Mesothelial cell of epicardium (in vitro differentiated cells): ENCODE measurements at regions not wholly inside any gene's neighbourhood (a gene's known extent, or its start where the extent isn't known, plus 50 kb on each side); places are given as distances from the start of the nearest gene placed in this dataset.

Experiments used
- DNase-seq, 2 experiments: peaks; one replicate each; pipeline ENCODE4 v3.0.0; 2021; ENCODE audit warnings: low spot score in 2 of 2; ENCODE audit not compliant: unreplicated experiment in 2 of 2
- H3K27ac Mint-ChIP-seq: 2 replicates; pipeline ENCODE4 v1.8.0; 2021; ENCODE audit warnings: mixed read lengths
- H3K27me3 Mint-ChIP-seq: 2 replicates; pipeline ENCODE4 v1.8.0; 2021; ENCODE audit warnings: low read depth, mixed read lengths
- H3K36me3 Mint-ChIP-seq: 2 replicates; pipeline ENCODE4 v1.8.0; 2021; ENCODE audit warnings: mixed read lengths
- H3K4me1 Mint-ChIP-seq: 2 replicates; pipeline ENCODE4 v1.8.0; 2021; ENCODE audit warnings: mixed read lengths
- H3K4me3 Mint-ChIP-seq: 2 replicates; pipeline ENCODE4 v1.8.0; 2021; ENCODE audit warnings: mild to moderate bottlenecking, moderate library complexity, mixed read lengths
- H3K9me3 Mint-ChIP-seq: 2 replicates; pipeline ENCODE4 v1.8.0; 2021; ENCODE audit warnings: mixed read lengths
- CTCF ChIP-seq: fragments of 200-600 bp; sonication (generic); IDR thresholded peaks from one replicate; pipeline ENCODE4 v1.5.0; 2021; ENCODE audit warnings: antibody characterized with exemption; ENCODE audit not compliant: unreplicated experiment

DNA sequence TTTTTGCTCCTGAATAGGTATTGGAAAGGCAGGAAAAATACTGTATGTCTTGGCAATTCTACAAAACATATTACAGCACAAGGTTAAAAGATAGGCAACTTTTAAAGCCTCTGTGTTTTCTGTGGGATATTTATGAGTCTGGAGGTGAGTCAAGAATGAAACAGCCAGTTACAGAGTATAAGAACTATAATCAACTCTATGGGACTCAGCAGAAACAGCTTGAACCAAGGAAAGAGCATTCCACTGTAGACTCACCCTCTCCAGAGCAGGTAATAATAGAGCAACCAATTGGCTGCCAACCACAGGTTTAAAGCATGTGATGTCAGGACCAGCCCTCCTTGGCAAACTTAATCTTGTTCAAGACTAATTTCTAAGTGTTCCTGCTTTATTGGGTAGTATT, 100.5 kb upstream of the MDM1 start:
- peaks cover 13% of the 10 kb centered on the region for H3K9me3 Mint-ChIP-seq
- H3K4me1 Mint-ChIP-seq = peaks cover 43% of the 10 kb centered on the region
- DNase-seq = no peak
- H3K27ac Mint-ChIP-seq = peak overlapping the region; percentile 57
- TF ChIP-seq CTCF = no peak
- H3K36me3 Mint-ChIP-seq = peaks cover 2% of the 10 kb centered on the region
- H3K4me3 Mint-ChIP-seq = no peak overlapping the region
- no peaks in the 10 kb centered on the region for H3K27me3 Mint-ChIP-seq

DNA sequence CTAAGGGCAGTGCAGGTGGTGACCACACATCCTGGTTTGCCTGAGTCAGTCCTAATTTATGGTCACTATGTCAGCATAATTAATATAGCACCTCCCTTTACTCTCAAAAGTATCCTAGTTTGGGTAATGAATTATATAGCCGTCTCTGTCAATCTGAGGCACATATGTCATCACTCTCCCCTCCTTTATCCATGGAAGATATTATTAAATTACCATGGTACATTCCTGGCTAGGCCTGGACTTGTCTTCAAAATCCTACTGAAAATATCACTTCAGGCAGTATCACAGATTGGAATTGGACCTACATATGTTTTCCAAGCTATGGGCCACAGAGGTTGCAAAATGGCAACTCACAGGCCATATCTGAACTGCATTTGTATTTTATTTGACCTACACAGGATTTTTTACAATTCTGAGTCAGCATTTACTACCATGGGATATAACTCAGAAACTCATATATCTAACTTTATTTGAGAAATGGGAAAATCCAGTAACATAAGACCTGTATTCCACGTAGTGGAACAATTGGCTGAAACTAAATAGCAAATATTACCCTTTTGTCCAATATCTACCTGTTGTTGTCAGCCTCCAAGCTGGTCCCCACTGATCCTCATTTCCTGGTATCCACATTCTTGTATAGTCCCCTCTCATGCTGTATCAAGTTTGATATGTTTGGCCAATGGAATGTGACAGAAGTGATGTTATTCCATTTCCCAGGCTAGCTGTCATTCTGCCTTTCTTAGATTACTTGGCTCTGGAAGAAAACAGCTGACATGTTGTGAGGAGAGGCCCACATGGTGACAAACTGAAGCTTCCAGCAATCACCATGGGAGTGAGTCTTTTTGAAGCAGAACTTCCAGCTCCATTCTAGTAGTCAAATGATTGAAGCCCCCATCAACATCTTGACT, 102.5 kb upstream of the MDM1 start:
- Mint-ChIP-seq H3K4me3 (no peak overlapping the region), H3K27ac (no peak overlapping the region), H3K4me1 (peaks cover 38% of the 10 kb centered on the region), H3K27me3 (no peaks in the 10 kb centered on the region), H3K36me3 (peaks cover 2% of the 10 kb centered on the region), H3K9me3 (peaks cover 13% of the 10 kb centered on the region)
- no peak for TF ChIP-seq CTCF
- DNase-seq = no peak

DNA sequence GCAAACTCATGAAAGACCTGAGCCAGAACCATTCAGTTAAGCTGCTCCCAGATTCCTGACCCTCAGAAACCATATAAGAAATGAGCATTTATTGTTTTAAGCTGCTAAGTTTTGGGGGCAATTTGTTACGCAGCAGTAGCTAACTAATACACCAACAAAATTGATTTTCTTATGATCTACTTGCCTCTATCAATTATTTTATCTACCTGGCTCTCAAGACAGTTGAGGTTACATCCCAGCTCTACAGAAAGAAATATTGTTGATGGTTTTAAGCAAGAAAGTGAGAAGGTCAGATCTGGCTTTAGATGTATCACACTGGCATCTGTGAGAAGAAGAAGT, 103.1 kb upstream of the MDM1 start:
- peaks cover 13% of the 10 kb centered on the region for H3K9me3 Mint-ChIP-seq
- TF ChIP-seq CTCF = no peak
- no peak overlapping the region for H3K27ac Mint-ChIP-seq
- H3K4me1 Mint-ChIP-seq = peaks cover 42% of the 10 kb centered on the region
- no peak overlapping the region for H3K4me3 Mint-ChIP-seq
- H3K36me3 Mint-ChIP-seq = peaks cover 2% of the 10 kb centered on the region
- H3K27me3 Mint-ChIP-seq = no peaks in the 10 kb centered on the region
- DNase-seq = no peak

DNA sequence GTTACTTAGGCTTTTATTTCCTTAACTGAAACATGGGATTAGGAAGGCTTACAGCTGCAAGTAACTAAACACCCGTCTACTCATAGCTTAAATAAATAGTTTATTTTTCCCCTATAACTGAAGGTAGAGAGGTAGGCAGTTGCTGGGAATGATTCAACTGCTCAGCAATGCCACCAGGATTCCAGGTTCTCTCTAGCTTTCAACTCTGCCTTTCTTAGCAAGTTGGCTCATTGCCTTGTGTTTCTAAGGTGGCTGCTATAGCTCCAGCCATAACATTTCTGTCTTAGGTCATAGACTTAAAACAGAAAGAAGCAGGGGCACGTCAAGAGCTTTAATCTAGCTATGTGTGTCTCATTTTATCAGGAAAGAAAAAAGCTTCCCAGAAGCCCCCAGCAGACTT, 103.7 kb upstream of the MDM1 start:
- DNase-seq = no peak
- Mint-ChIP-seq H3K27ac (no peak overlapping the region), H3K4me3 (no peak overlapping the region), H3K4me1 (peaks cover 42% of the 10 kb centered on the region), H3K27me3 (no peaks in the 10 kb centered on the region), H3K9me3 (peaks cover 13% of the 10 kb centered on the region), H3K36me3 (peaks cover 2% of the 10 kb centered on the region)
- no peak for TF ChIP-seq CTCF

GRCh38 chr12:68438601-68439000, 106.4 kb upstream of the MDM1 start:
- no peak for TF ChIP-seq CTCF
- DNase-seq = no peak
- Mint-ChIP-seq H3K9me3 (peaks cover 17% of the 10 kb centered on the region), H3K36me3 (peaks cover 6% of the 10 kb centered on the region), H3K4me3 (no peak overlapping the region), H3K27me3 (no peaks in the 10 kb centered on the region), H3K27ac (no peak overlapping the region), H3K4me1 (peaks cover 22% of the 10 kb centered on the region)
